GM18907 (cell line): ENCODE measurements at regions not wholly inside any gene's neighbourhood (a gene's known extent, or its start where the extent isn't known, plus 50 kb on each side); places are given as distances from the start of the nearest gene placed in this dataset.
"Not testable (repeated sequence)": the region's sequence is repeated elsewhere in the genome, so short reads cannot be mapped to it uniquely, and the experiment has no call there.

ENCODE experiments used
- ATAC-seq: cut with Tn5 transposase; IDR thresholded peaks from one replicate; pipeline ENCODE4 v1.9.1; 2021; ENCODE audit warnings: mild to moderate bottlenecking, moderate library complexity; ENCODE audit not compliant: unreplicated experiment

- no peak for ATAC-seq
Measured at GRCh38 chr14:85182282-85182681, 347.7 kb upstream of the FLRT2 start.

GRCh38 chr14:85186082-85186481 lies 343.9 kb upstream of the FLRT2 start:
- no peak for ATAC-seq

GRCh38 chr14:85187521-85187920 lies 342.4 kb upstream of the FLRT2 start:
- ATAC-seq: no peak

- ATAC-seq: no peak
Measured at GRCh38 chr14:85188836-85189235, 341.1 kb upstream of the FLRT2 start.

- not testable (repeated sequence) for ATAC-seq
Measured at GRCh38 chr14:85189253-85189652, 340.7 kb upstream of the FLRT2 start.

- ATAC-seq: no peak
Measured at GRCh38 chr14:85190251-85190650, 339.7 kb upstream of the FLRT2 start.

GRCh38 chr14:85191986-85192385 lies 338.0 kb upstream of the FLRT2 start:
- no peak for ATAC-seq

GRCh38 chr14:85195872-85196477 lies 334.0 kb upstream of the FLRT2 start:
- ATAC-seq: no peak

- ATAC-seq: no peak
Measured at GRCh38 chr14:85198001-85198400, 331.9 kb upstream of the FLRT2 start.

- no peak for ATAC-seq
Measured at GRCh38 chr14:85205875-85206274, 324.1 kb upstream of the FLRT2 start.

- no peak for ATAC-seq
Measured at GRCh38 chr14:85214471-85214870, 315.5 kb upstream of the FLRT2 start.

GRCh38 chr14:85217412-85217811 lies 312.5 kb upstream of the FLRT2 start:
- ATAC-seq: no peak

- ATAC-seq: no peak
Measured at GRCh38 chr14:85218982-85219381, 311.0 kb upstream of the FLRT2 start.

GRCh38 chr14:85221832-85222231 lies 308.1 kb upstream of the FLRT2 start:
- ATAC-seq: no peak

GRCh38 chr14:85222341-85222740 lies 307.6 kb upstream of the FLRT2 start:
- ATAC-seq: no peak

- no peak for ATAC-seq
Measured at GRCh38 chr14:85223667-85224066, 306.3 kb upstream of the FLRT2 start.

- no peak for ATAC-seq
Measured at GRCh38 chr14:85224241-85224640, 305.7 kb upstream of the FLRT2 start.

- ATAC-seq: no peak
Measured at GRCh38 chr14:85233756-85234155, 296.2 kb upstream of the FLRT2 start.

- ATAC-seq: no peak
Measured at GRCh38 chr14:85234156-85235025, 295.6 kb upstream of the FLRT2 start.

- ATAC-seq: no peak
Measured at GRCh38 chr14:85235868-85236267, 294.1 kb upstream of the FLRT2 start.

- ATAC-seq: no peak
Measured at GRCh38 chr14:85236296-85236695, 293.6 kb upstream of the FLRT2 start.

GRCh38 chr14:85239791-85240190 lies 290.2 kb upstream of the FLRT2 start:
- no peak for ATAC-seq
